ENCODE measurements at regions not wholly inside any gene's neighbourhood (a gene's known extent, or its start where the extent isn't known, plus 50 kb on each side); places are given as distances from the start of the nearest gene placed in this dataset.

GRCh38 chr10:78433076-78433595 is 399.5 kb downstream of the RPS24 start:
- DNase-seq (no peak), FAIRE-seq (no peak)
- Histone ChIP-seq H3K4me3 (ENCODE audit: low read depth in 1 of 3, low read length in 3 of 3) (no peak overlapping the region), H3K9me3 (ENCODE audit: control insufficient read depth in 2 of 2, insufficient read depth in 1 of 2, low read depth in 1 of 2, low read length in 1 of 2) (no peaks in the 10 kb centered on the region), H3K27ac (ENCODE audit: low read depth in 1 of 3, low read length in 2 of 3) (no peak overlapping the region), H3K36me3 (ENCODE audit: control insufficient read depth in 3 of 3, insufficient read depth in 2 of 3, low read depth in 1 of 3, low read length in 3 of 3) (no peaks in the 10 kb centered on the region), H3K27me3 (ENCODE audit: control insufficient read depth in 3 of 3, insufficient read depth in 3 of 3, low read length in 3 of 3) (no peaks in the 10 kb centered on the region), H3K4me1 (ENCODE audit: control insufficient read depth in 3 of 3, insufficient read depth in 2 of 3, low read depth in 1 of 3, low read length in 2 of 3) (peaks cover 0 to 8% (median 0%) of the 10 kb centered on the region in 3 donors)
- WGBS, 3 donors, result 74 to 82% (median 81%) methylated on average over 5 of the region's 5 CpGs

GRCh38 chr10:78433766-78434535 is 400.3 kb downstream of the RPS24 start:
- 79 to 83% (median 82%) methylated on average over 11 of the region's 11 CpGs for WGBS, 3 donors
- Histone ChIP-seq H3K27ac (ENCODE audit: low read depth in 1 of 3, low read length in 2 of 3) (no peak overlapping the region), H3K4me1 (ENCODE audit: control insufficient read depth in 3 of 3, insufficient read depth in 2 of 3, low read depth in 1 of 3, low read length in 2 of 3) (peaks cover 0 to 11% (median 0%) of the 10 kb centered on the region in 3 donors), H3K36me3 (ENCODE audit: control insufficient read depth in 3 of 3, insufficient read depth in 2 of 3, low read depth in 1 of 3, low read length in 3 of 3) (no peaks in the 10 kb centered on the region), H3K27me3 (ENCODE audit: control insufficient read depth in 3 of 3, insufficient read depth in 3 of 3, low read length in 3 of 3) (no peaks in the 10 kb centered on the region), H3K4me3 (ENCODE audit: low read depth in 1 of 3, low read length in 3 of 3) (no peak overlapping the region), H3K9me3 (ENCODE audit: control insufficient read depth in 2 of 2, insufficient read depth in 1 of 2, low read depth in 1 of 2, low read length in 1 of 2) (no peaks in the 10 kb centered on the region)
- no peak for FAIRE-seq
- DNase-seq, result no peak

- DNase-seq (no peak), FAIRE-seq (no peak)
- no peak overlapping the region for H3K4me3 ChIP-seq (ENCODE audit: low read depth in 1 of 3, low read length in 3 of 3)
- WGBS, 3 donors, result 74 to 75% (median 75%) methylated on average over 8 of the region's 8 CpGs
- no peaks in the 10 kb centered on the region for H3K9me3 ChIP-seq (ENCODE audit: control insufficient read depth in 2 of 2, insufficient read depth in 1 of 2, low read depth in 1 of 2, low read length in 1 of 2)
- peaks cover 0 to 11% (median 0%) of the 10 kb centered on the region in 3 donors for H3K4me1 ChIP-seq (ENCODE audit: control insufficient read depth in 3 of 3, insufficient read depth in 2 of 3, low read depth in 1 of 3, low read length in 2 of 3)
- H3K27me3 ChIP-seq (ENCODE audit: control insufficient read depth in 3 of 3, insufficient read depth in 3 of 3, low read length in 3 of 3), result no peaks in the 10 kb centered on the region
- no peak overlapping the region for H3K27ac ChIP-seq (ENCODE audit: low read depth in 1 of 3, low read length in 2 of 3)
- no peaks in the 10 kb centered on the region for H3K36me3 ChIP-seq (ENCODE audit: control insufficient read depth in 3 of 3, insufficient read depth in 2 of 3, low read depth in 1 of 3, low read length in 3 of 3)
These were observed 401.2 kb downstream of the RPS24 start for GRCh38 chr10:78434886-78435285.

GRCh38 chr10:78435484-78436221 is 402.0 kb downstream of the RPS24 start:
- peaks cover 0 to 11% (median 0%) of the 10 kb centered on the region in 3 donors for H3K4me1 ChIP-seq (ENCODE audit: control insufficient read depth in 3 of 3, insufficient read depth in 2 of 3, low read depth in 1 of 3, low read length in 2 of 3)
- FAIRE-seq, result no peak

GRCh38 chr10:78436222-78436573 is 402.5 kb downstream of the RPS24 start:
- DNase-seq, result no peak
- H3K4me1 ChIP-seq (ENCODE audit: control insufficient read depth in 3 of 3, insufficient read depth in 2 of 3, low read depth in 1 of 3, low read length in 2 of 3), result peaks cover 0 to 11% (median 0%) of the 10 kb centered on the region in 3 donors
- H3K9me3 ChIP-seq (ENCODE audit: control insufficient read depth in 2 of 2, insufficient read depth in 1 of 2, low read depth in 1 of 2, low read length in 1 of 2), result no peaks in the 10 kb centered on the region
- H3K36me3 ChIP-seq (ENCODE audit: control insufficient read depth in 3 of 3, insufficient read depth in 2 of 3, low read depth in 1 of 3, low read length in 3 of 3), result no peaks in the 10 kb centered on the region
- H3K27me3 ChIP-seq (ENCODE audit: control insufficient read depth in 3 of 3, insufficient read depth in 3 of 3, low read length in 3 of 3), result no peaks in the 10 kb centered on the region
- H3K4me3 ChIP-seq (ENCODE audit: low read depth in 1 of 3, low read length in 3 of 3), result no peak overlapping the region
- H3K27ac ChIP-seq (ENCODE audit: low read depth in 1 of 3, low read length in 2 of 3), result peak overlapping the region in 1 of 3 donors; percentile 3
- WGBS, 3 donors, result 72 to 85% (median 73%) methylated on average over 6 of the region's 6 CpGs
- no peak for FAIRE-seq

More at GRCh38 chr10:78435484-78436221, 402.0 kb downstream of the RPS24 start:
- Histone ChIP-seq H3K27me3 (ENCODE audit: control insufficient read depth in 3 of 3, insufficient read depth in 3 of 3, low read length in 3 of 3) (no peaks in the 10 kb centered on the region), H3K4me3 (ENCODE audit: low read depth in 1 of 3, low read length in 3 of 3) (no peak overlapping the region), H3K9me3 (ENCODE audit: control insufficient read depth in 2 of 2, insufficient read depth in 1 of 2, low read depth in 1 of 2, low read length in 1 of 2) (no peaks in the 10 kb centered on the region), H3K27ac (ENCODE audit: low read depth in 1 of 3, low read length in 2 of 3) (peak overlapping the region in 1 of 3 donors; percentile 3), H3K36me3 (ENCODE audit: control insufficient read depth in 3 of 3, insufficient read depth in 2 of 3, low read depth in 1 of 3, low read length in 3 of 3) (no peaks in the 10 kb centered on the region)
- DNase-seq, result no peak
- WGBS, 3 donors, result 75 to 82% (median 77%) methylated on average over 10 of the region's 10 CpGs

- Histone ChIP-seq H3K36me3 (ENCODE audit: control insufficient read depth in 3 of 3, insufficient read depth in 2 of 3, low read depth in 1 of 3, low read length in 3 of 3) (no peaks in the 10 kb centered on the region), H3K27me3 (ENCODE audit: control insufficient read depth in 3 of 3, insufficient read depth in 3 of 3, low read length in 3 of 3) (no peaks in the 10 kb centered on the region), H3K9me3 (ENCODE audit: control insufficient read depth in 2 of 2, insufficient read depth in 1 of 2, low read depth in 1 of 2, low read length in 1 of 2) (no peaks in the 10 kb centered on the region), H3K4me3 (ENCODE audit: low read depth in 1 of 3, low read length in 3 of 3) (no peak overlapping the region), H3K27ac (ENCODE audit: low read depth in 1 of 3, low read length in 2 of 3) (no peak overlapping the region), H3K4me1 (ENCODE audit: control insufficient read depth in 3 of 3, insufficient read depth in 2 of 3, low read depth in 1 of 3, low read length in 2 of 3) (peaks cover 0 to 11% (median 0%) of the 10 kb centered on the region in 3 donors)
- no peak for FAIRE-seq
- no peak for DNase-seq
- WGBS, 3 donors, result 76 to 84% (median 77%) methylated on average over 8 of the region's 8 CpGs
These were observed 403.2 kb downstream of the RPS24 start for GRCh38 chr10:78436706-78437406.

GRCh38 chr10:78437407-78437768 is 403.7 kb downstream of the RPS24 start:
- H3K27ac ChIP-seq (ENCODE audit: low read depth in 1 of 3, low read length in 2 of 3), result no peak overlapping the region
- H3K4me1 ChIP-seq (ENCODE audit: control insufficient read depth in 3 of 3, insufficient read depth in 2 of 3, low read depth in 1 of 3, low read length in 2 of 3), result peaks cover 0 to 11% (median 0%) of the 10 kb centered on the region in 3 donors
- no peak for FAIRE-seq
- no peaks in the 10 kb centered on the region for H3K36me3 ChIP-seq (ENCODE audit: control insufficient read depth in 3 of 3, insufficient read depth in 2 of 3, low read depth in 1 of 3, low read length in 3 of 3)
- no peak for DNase-seq
- no peaks in the 10 kb centered on the region for H3K9me3 ChIP-seq (ENCODE audit: control insufficient read depth in 2 of 2, insufficient read depth in 1 of 2, low read depth in 1 of 2, low read length in 1 of 2)
- no peak overlapping the region for H3K4me3 ChIP-seq (ENCODE audit: low read depth in 1 of 3, low read length in 3 of 3)
- H3K27me3 ChIP-seq (ENCODE audit: control insufficient read depth in 3 of 3, insufficient read depth in 3 of 3, low read length in 3 of 3), result no peaks in the 10 kb centered on the region
- WGBS, 3 donors, result 81 to 90% (median 84%) methylated on average over 5 of the region's 5 CpGs
